B cell (primary cell): ENCODE measurements at regions not wholly inside any gene's neighbourhood (a gene's known extent, or its start where the extent isn't known, plus 50 kb on each side); places are given as distances from the start of the nearest gene placed in this dataset.

ENCODE experiments used
- EZH2 ChIP-seq: IDR thresholded peaks from 2 replicates; pipeline ENCODE4 v1.6.1; 2012; ENCODE audit warnings: borderline replicate concordance, low read depth, mild to moderate bottlenecking, moderate library complexity, low read length; ENCODE audit not compliant: insufficient read depth, poor library complexity, severe bottlenecking
- TF ChIP-seq, protein P1 (sequence below): fragments of 200-600 bp; IDR thresholded peaks from one replicate; pipeline ENCODE4 v1.8.0; 2022; ENCODE audit warnings: antibody characterized with exemption, mild to moderate bottlenecking

- no peak for TF ChIP-seq EZH2
- TF ChIP-seq, protein P1, sequence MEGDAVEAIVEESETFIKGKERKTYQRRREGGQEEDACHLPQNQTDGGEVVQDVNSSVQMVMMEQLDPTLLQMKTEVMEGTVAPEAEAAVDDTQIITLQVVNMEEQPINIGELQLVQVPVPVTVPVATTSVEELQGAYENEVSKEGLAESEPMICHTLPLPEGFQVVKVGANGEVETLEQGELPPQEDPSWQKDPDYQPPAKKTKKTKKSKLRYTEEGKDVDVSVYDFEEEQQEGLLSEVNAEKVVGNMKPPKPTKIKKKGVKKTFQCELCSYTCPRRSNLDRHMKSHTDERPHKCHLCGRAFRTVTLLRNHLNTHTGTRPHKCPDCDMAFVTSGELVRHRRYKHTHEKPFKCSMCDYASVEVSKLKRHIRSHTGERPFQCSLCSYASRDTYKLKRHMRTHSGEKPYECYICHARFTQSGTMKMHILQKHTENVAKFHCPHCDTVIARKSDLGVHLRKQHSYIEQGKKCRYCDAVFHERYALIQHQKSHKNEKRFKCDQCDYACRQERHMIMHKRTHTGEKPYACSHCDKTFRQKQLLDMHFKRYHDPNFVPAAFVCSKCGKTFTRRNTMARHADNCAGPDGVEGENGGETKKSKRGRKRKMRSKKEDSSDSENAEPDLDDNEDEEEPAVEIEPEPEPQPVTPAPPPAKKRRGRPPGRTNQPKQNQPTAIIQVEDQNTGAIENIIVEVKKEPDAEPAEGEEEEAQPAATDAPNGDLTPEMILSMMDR: no peak
Measured at GRCh38 chr1:115907092-115907491, 66.2 kb upstream of the NHLH2 start.
